T47D (cell line): ENCODE measurements at regions not wholly inside any gene's neighbourhood (a gene's known extent, or its start where the extent isn't known, plus 50 kb on each side); places are given as distances from the start of the nearest gene placed in this dataset.
"Not testable (repeated sequence)": the region's sequence is repeated elsewhere in the genome, so short reads cannot be mapped to it uniquely, and the experiment has no call there.

Experiments
- DNase-seq, 2 experiments: peaks; one replicate each; pipeline versions ENCODE4 v3.0.0 to v3.0.0-alpha.2; 2011 to 2012; ENCODE audit warnings: low read depth in 1 of 2, low spot score in 1 of 2
- JUND ChIP-seq: IDR thresholded peaks from 2 replicates; pipeline ENCODE4 v1.6.1; 2012; ENCODE audit warnings: low read depth
- in situ Hi-C: cut with HindIII; loops from 2 replicates; pipeline ENCODE4 v1.10.0; 2016; ENCODE audit warnings: low sequenced_read_pairs, low pct_unique_long_range_greater_than_20kb

- in situ Hi-C loops, result no loop called here
- no peak for TF ChIP-seq JUND
- peak; percentile 32 to 42 for DNase-seq
Observed at GRCh38 chr2:43158259-43158880, 68.0 kb downstream of the ZFP36L2 start.

DNA sequence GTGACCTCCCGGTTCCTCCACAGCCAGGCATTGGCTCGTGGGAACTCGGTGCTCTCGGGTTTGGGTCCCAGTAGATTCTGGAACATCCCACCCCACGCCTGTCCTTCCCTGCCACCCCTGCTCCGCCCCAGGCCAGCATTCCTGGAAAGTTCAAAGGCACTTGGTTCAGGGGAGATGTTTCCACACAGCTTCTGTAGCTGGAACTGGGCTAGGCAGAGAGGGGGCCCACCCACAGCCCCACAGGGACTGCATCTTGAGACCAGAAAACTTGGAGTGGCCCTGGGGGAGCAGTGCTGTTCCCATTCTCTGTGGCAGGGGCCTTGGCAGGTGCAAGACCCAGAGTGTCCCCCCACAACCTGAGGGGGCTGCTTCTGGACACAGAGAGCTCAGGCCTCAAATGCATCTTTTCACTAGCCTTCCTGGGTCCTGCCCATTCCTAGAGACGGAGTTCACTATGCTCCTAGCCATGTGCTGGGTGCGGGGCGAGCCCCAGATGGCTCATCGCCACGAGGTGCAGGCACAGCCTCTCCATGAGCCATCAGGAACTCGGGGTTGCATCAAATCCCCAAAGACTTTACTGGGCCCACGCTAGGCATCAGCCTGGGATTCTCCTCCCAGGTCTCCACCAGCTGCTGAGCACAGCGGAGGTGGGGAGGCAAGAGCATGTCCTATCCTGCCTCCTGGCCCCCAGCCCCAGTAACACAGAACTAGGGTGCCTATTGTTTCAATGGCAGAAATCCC lies 68.7 kb downstream of the ZFP36L2 start:
- DNase-seq, result no peak
- in situ Hi-C loops, result no loop called here
- no peak for TF ChIP-seq JUND

GRCh38 chr2:43155851-43156411 lies 70.5 kb downstream of the ZFP36L2 start:
- no peak for DNase-seq
- no peak for TF ChIP-seq JUND
- in situ Hi-C loops, result no loop called here

- TF ChIP-seq JUND, result no peak
- DNase-seq, result no peak
- in situ Hi-C loops, result no loop called here
Observed at GRCh38 chr2:43154685-43155084, 71.7 kb downstream of the ZFP36L2 start.

DNA sequence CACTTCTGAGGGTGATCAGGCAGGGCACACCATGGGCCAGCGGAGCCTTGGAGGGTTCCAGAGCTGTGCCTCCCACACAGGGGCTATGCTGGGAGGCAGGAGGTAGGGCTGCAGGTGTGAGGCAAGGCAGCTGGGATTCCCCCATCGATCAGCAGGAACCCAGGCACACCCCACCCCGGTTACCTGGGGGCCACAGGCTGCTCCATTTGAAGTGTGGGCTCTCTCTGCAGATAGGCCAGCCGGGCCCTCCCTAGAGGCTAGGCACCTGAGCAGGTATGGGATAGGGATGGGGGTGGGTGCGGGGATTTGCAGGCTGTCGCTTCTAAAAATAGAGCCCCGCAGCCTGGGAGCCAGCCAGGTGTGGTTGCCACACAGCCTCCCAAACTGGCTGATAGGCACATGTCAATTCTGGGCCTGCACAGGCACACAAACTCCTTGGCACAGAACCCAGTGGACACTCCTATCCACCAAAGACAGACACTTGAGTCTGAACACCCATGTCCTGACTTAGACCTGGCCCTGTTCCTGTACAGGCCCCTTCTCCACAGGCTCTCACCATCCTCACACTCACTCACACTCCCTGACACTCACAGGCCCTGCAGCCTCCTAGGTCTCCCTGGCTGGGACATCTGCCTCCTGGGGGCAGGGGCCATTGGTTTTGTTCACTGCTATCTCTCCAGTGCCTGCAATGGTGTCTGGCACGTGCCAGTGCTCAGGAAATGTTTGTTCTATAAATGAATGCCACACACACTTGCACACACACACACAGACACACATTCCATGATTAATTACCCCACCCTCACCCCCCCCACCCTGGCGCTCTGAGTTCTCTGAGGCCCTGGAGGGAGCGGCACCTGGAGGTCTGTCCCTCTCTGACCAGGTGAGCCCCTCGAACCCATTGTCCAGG lies 73.4 kb downstream of the ZFP36L2 start:
- no peak for DNase-seq
- TF ChIP-seq JUND, result no peak
- in situ Hi-C loops, result no loop called here

DNA sequence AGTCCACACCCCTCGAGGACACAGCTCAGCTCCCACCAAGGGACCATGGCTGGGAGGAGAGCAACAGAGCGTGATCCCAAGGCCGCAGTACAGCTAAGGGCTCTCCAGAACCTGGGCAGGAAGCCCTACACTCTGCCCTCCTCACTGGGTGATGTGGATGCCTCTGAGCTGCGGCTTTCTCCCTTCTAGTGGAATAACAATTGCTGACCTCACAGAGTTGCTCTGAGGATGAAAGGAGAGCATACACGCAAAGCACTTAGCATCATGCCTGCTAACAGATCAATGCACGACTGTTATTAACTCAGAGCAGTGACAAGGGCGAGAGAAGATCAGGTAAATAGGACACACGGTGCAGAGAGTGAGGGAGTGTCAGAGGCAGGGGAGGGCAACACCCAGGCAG lies 74.2 kb downstream of the ZFP36L2 start:
- no peak for DNase-seq
- TF ChIP-seq JUND, result no peak
- in situ Hi-C loops, result no loop called here

DNA sequence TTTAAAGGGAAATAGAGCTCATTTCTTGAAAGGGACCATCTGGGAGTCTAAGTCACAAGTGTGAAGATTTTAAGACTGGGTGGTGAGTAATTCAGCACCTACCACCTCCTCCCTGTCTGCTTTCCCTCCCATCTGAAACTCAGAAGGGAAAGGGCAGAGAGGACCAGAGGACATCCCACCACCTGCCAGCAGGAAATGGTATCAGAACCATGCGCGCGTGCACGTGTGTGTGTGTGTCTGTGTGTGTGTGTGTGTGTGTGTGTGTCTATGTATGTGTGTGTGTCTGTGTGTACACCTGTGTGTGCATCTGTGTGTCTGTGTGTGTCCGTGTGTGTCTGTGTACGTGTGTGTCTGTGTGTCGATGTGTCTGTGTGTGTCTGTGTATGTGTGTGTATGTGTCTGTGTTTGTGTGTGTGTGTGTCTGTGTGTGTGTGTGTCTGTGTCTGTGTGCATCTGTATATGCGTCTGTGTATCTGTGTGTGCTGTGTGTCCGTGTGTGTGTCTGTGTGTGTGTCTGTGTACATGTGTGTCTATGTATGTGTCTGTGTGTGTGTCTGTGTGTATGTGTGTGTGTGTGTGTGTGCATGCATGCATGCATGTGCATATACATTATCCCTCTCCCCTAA lies 76.8 kb downstream of the ZFP36L2 start:
- no peak for TF ChIP-seq JUND
- DNase-seq, result no peak
- in situ Hi-C loops, result no loop called here

DNA sequence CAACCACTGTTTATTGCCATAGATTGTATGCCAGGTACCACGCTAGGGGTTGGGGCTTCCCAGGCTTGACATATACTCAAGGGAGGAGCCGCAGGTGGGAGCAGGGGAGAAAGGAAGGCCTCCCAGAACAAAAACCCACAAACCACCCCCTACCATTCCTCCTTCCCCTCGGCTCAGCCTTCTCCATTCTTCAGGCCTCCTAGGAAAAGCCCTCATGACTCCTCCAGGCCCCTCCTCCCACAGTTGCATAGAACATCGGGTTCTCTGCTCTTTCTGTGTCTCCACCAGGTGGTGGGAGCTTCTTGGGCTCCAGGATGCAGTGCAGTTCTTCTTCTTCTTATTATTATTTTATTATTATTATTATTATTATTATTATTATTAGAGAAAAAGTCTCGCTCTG lies 80.3 kb downstream of the ZFP36L2 start:
- TF ChIP-seq JUND, result no peak
- DNase-seq, result no peak
- in situ Hi-C loops, result no loop called here

- no peak for TF ChIP-seq JUND
- in situ Hi-C loops, result no loop called here
- DNase-seq, result no peak
Observed at GRCh38 chr2:43144263-43144662, 82.1 kb downstream of the ZFP36L2 start.

- in situ Hi-C loops, result no loop called here
- TF ChIP-seq JUND, result no peak
Observed at GRCh38 chr2:43143756-43144155, 82.7 kb downstream of the ZFP36L2 start.

DNA sequence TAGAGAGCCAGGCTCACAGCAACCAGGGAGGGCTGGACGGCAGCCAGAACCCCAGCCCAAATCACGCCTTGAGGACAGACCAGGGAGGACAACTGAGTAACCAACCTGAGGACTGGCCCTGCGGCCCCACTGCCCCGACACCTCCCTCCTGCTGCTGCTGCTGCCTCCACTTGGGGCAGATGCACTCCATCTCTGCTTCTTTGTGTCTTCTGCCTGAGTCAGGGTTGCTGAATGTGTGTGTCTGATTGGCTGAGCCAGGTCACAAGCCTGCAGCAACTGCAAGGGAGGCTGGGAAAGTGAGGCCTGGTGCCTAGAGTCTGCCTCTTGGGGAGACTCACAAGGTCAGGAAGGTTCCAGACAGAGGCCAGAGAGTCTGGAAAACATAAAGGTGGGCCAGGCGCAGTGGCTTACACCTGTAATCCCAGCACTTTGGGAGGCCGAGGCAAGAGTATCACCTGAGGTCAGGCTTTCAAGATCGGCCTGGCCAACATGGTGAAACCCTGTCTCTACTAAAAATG lies 83.4 kb downstream of the ZFP36L2 start:
- DNase-seq, result peak in 1 of 2 experiments; percentile 46
- TF ChIP-seq JUND, result no peak

More at GRCh38 chr2:43143756-43144155, 82.7 kb downstream of the ZFP36L2 start:
- DNase-seq, result no peak

DNA sequence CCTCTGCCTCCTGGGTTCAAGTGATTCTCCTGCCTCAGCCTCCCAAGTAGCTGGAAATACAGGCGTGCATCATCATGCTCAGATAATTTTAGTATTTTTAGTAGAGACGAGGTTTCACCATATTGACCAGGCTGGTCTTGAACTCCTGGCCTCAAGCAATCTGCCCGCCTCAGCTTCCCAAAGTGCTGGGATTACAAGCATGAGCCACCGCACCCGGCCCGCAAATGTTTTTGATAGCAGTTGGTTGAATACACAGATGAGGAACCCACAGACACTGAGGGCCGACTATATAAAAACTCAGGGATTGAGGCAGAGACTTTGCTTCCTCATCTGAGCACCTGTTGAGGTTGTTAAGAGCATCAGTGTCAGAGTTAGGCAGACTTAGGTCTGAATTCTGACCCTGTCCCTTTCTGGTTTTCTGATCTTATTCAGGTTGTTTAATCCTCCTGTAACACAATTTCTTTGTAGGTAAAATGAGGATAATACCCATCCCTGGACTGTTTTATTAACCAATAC lies 84.7 kb downstream of the ZFP36L2 start:
- DNase-seq, result not testable (repeated sequence)

More for the DNA sequence above, 83.4 kb downstream of the ZFP36L2 start:
- in situ Hi-C loops, result no loop called here

More for the DNA sequence above, 84.7 kb downstream of the ZFP36L2 start:
- in situ Hi-C loops, result not testable (repeated sequence)
